ENCODE measurements at regions not wholly inside any gene's neighbourhood (a gene's known extent, or its start where the extent isn't known, plus 50 kb on each side); places are given as distances from the start of the nearest gene placed in this dataset.

GRCh38 chr15:70238917-70239316 is 141.2 kb upstream of the TLE3 start:
- Mint-ChIP-seq H3K4me1 (peaks cover 36 to 38% of the 10 kb centered on the region in 2 donors), H3K36me3 (no peaks in the 10 kb centered on the region), H3K9me3 (no peaks in the 10 kb centered on the region), H3K27me3 (ENCODE audit: low read depth in 2 of 2) (peaks cover 29 to 62% of the 10 kb centered on the region in 2 donors), H3K27ac (no peak overlapping the region), H3K4me3 (no peak overlapping the region)
- Histone ChIP-seq H3K27me3 (ENCODE audit: control insufficient read depth, insufficient read depth, low read length) (no peaks in the 10 kb centered on the region), H3K4me3 (ENCODE audit: low read length) (no peak overlapping the region), H3K4me1 (ENCODE audit: control insufficient read depth, insufficient read depth, low read length) (peaks cover 29% of the 10 kb centered on the region), H3K36me3 (ENCODE audit: control insufficient read depth, insufficient read depth, low read length) (no peaks in the 10 kb centered on the region), H3K27ac (ENCODE audit: low read length) (no peak overlapping the region), H3K9me3 (ENCODE audit: control insufficient read depth, insufficient read depth, low read length) (no peaks in the 10 kb centered on the region)
- no peak for ATAC-seq
- intact Hi-C loops (cut with micrococcal nuclease): no loop called here
- no peak for DNase-seq
- WGBS (ENCODE audit: insufficient coverage): 93% methylated on average over 3 of the region's 3 CpGs
- no peak for TF ChIP-seq CTCF (IDR thresholded peaks at IDR 0.05)

GRCh38 chr15:70237626-70238025 is 139.9 kb upstream of the TLE3 start:
- peaks cover 34 to 68% of the 10 kb centered on the region in 2 donors for H3K27me3 Mint-ChIP-seq (ENCODE audit: low read depth in 2 of 2)
- ATAC-seq (no peak), DNase-seq (no peak)
- no peaks in the 10 kb centered on the region for H3K27me3 ChIP-seq (ENCODE audit: control insufficient read depth, insufficient read depth, low read length)
- intact Hi-C loops (cut with micrococcal nuclease): no loop called here
- H3K4me3 ChIP-seq (ENCODE audit: low read length): no peak overlapping the region
- H3K36me3 ChIP-seq (ENCODE audit: control insufficient read depth, insufficient read depth, low read length): no peaks in the 10 kb centered on the region
- H3K4me1 ChIP-seq (ENCODE audit: control insufficient read depth, insufficient read depth, low read length): peaks cover 17% of the 10 kb centered on the region
- no peaks in the 10 kb centered on the region for H3K9me3 Mint-ChIP-seq
- no peak for TF ChIP-seq CTCF (IDR thresholded peaks at IDR 0.05)
- H3K36me3 Mint-ChIP-seq: peaks cover 3% of the 10 kb centered on the region
- no peaks in the 10 kb centered on the region for H3K9me3 ChIP-seq (ENCODE audit: control insufficient read depth, insufficient read depth, low read length)
- H3K27ac Mint-ChIP-seq: no peak overlapping the region
- H3K4me1 Mint-ChIP-seq: peaks cover 35 to 38% of the 10 kb centered on the region in 2 donors
- H3K4me3 Mint-ChIP-seq: no peak overlapping the region
- no peak overlapping the region for H3K27ac ChIP-seq (ENCODE audit: low read length)
- 98% methylated on average over 2 of the region's 2 CpGs for whole genome bisulfite sequencing (ENCODE audit: insufficient coverage)

- WGBS (ENCODE audit: insufficient coverage): 31% methylated on average over 5 of the region's 5 CpGs
- Mint-ChIP-seq H3K27me3 (ENCODE audit: low read depth in 2 of 2) (peaks cover 36 to 76% of the 10 kb centered on the region in 2 donors), H3K9me3 (peaks cover 4 to 5% of the 10 kb centered on the region in 2 donors), H3K4me1 (peaks cover 32 to 38% of the 10 kb centered on the region in 2 donors), H3K4me3 (peak overlapping the region; percentile 17), H3K27ac (no peak overlapping the region), H3K36me3 (peaks cover 14% of the 10 kb centered on the region)
- H3K36me3 ChIP-seq (ENCODE audit: control insufficient read depth, insufficient read depth, low read length): no peaks in the 10 kb centered on the region
- H3K4me1 ChIP-seq (ENCODE audit: control insufficient read depth, insufficient read depth, low read length): peaks cover 17% of the 10 kb centered on the region
- TF ChIP-seq CTCF (IDR thresholded peaks at IDR 0.05): no peak
- H3K27me3 ChIP-seq (ENCODE audit: control insufficient read depth, insufficient read depth, low read length): no peaks in the 10 kb centered on the region
- ATAC-seq: peak; percentile 31 to 60 (median 55)
- no peak for DNase-seq
- peaks cover under 1% of the 10 kb centered on the region for H3K9me3 ChIP-seq (ENCODE audit: control insufficient read depth, insufficient read depth, low read length)
- no peak overlapping the region for H3K27ac ChIP-seq (ENCODE audit: low read length)
- intact Hi-C loops (cut with micrococcal nuclease): no loop called here
- no peak overlapping the region for H3K4me3 ChIP-seq (ENCODE audit: low read length)
Observed at GRCh38 chr15:70236341-70237086, 138.8 kb upstream of the TLE3 start.

DNA sequence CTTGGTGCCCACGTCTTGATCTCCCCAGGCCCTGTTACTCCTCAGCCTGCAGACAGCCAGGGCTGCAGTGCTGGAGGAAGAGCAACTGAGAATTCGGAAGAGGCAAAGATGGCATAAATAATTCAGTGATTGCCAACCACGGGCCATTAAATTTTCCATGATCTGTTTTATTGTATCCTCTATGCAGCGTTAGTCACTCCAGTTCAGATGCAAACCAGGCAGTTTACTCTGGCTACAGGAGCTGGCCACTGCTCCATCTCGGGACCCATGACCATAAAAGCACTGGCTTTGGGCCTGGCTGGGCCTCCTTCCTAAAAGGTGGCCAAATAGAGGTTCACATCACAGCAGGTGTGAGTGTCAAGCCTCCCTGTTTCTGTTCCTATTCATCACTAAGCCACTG is 137.6 kb upstream of the TLE3 start:
- ATAC-seq: no peak
- no peak overlapping the region for H3K4me3 Mint-ChIP-seq
- intact Hi-C loops (cut with micrococcal nuclease): no loop called here
- no peak overlapping the region for H3K27ac Mint-ChIP-seq
- Histone ChIP-seq H3K4me3 (ENCODE audit: low read length) (no peak overlapping the region), H3K36me3 (ENCODE audit: control insufficient read depth, insufficient read depth, low read length) (no peaks in the 10 kb centered on the region), H3K27me3 (ENCODE audit: control insufficient read depth, insufficient read depth, low read length) (no peaks in the 10 kb centered on the region), H3K27ac (ENCODE audit: low read length) (no peak overlapping the region), H3K9me3 (ENCODE audit: control insufficient read depth, insufficient read depth, low read length) (peaks cover 3% of the 10 kb centered on the region), H3K4me1 (ENCODE audit: control insufficient read depth, insufficient read depth, low read length) (peaks cover 17% of the 10 kb centered on the region)
- H3K27me3 Mint-ChIP-seq (ENCODE audit: low read depth in 2 of 2): peaks cover 28 to 66% of the 10 kb centered on the region in 2 donors
- no peak for TF ChIP-seq CTCF (IDR thresholded peaks at IDR 0.05)
- WGBS (ENCODE audit: insufficient coverage): 92% methylated on average over 5 of the region's 5 CpGs
- peaks cover 32 to 38% of the 10 kb centered on the region in 2 donors for H3K4me1 Mint-ChIP-seq
- peaks cover 17% of the 10 kb centered on the region for H3K36me3 Mint-ChIP-seq
- peaks cover 5 to 9% of the 10 kb centered on the region in 2 donors for H3K9me3 Mint-ChIP-seq
- no peak for DNase-seq
